NOMO-1 treated with DMSO at 0.1 percent for 48 hours (cell line): ENCODE measurements at regions not wholly inside any gene's neighbourhood (a gene's known extent, or its start where the extent isn't known, plus 50 kb on each side); places are given as distances from the start of the nearest gene placed in this dataset.

Source experiments
- DNase-seq: peaks from one replicate; lab custom pipeline; 2025; ENCODE audit not compliant: unreplicated experiment; lab: John Stamatoyannopoulos, UW

GRCh38 chr11:27604416-27604815, 95.8 kb downstream of the BDNF start:
- DNase-seq, result no peak

- no peak for DNase-seq
Measured at GRCh38 chr11:27603376-27603990, 96.8 kb downstream of the BDNF start.

DNA sequence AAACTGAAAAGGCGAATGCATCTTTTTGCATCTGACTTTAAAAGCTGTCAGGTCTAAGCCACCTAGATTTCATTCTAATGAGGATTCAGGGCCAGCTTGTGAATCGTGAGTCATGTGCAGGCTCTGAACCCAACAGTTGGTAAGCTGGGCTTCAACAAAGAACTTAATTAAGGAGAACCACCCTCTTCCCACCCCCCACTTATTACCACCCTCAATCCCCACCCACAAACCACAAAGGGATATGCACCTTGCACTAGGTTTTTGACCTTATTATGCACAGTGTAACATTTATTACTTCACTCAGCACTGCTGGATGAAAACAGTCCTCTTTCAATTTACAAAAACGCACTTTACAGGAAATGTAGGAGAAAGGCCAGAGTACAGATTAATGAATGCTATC, 94.1 kb upstream of the LIN7C start:
- DNase-seq, result no peak

- no peak for DNase-seq
Measured at GRCh38 chr11:27599217-27599616, 92.6 kb upstream of the LIN7C start.

GRCh38 chr11:27596802-27597201, 90.2 kb upstream of the LIN7C start:
- DNase-seq, result no peak

DNA sequence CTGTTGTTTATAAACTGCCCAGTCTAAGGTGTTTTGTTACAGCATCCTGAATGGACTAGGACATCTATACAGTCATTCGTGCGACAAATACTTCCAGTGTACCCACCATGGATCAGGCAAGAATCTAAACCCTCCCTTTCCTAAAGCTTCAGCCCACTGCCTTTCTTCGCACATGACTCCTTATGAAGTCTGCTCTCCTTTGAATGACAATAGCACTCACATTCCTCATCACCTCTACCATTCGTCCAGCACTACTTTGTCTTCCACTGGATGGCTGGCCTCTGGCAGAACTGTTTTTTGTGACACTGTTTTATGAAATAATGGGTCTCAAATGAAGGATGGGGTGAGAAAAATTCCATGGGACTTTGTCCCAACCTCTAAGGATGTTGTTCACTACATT, 89.8 kb upstream of the LIN7C start:
- DNase-seq, result no peak

- DNase-seq, result no peak
Measured at GRCh38 chr11:27592098-27592780, 85.7 kb upstream of the LIN7C start.

DNA sequence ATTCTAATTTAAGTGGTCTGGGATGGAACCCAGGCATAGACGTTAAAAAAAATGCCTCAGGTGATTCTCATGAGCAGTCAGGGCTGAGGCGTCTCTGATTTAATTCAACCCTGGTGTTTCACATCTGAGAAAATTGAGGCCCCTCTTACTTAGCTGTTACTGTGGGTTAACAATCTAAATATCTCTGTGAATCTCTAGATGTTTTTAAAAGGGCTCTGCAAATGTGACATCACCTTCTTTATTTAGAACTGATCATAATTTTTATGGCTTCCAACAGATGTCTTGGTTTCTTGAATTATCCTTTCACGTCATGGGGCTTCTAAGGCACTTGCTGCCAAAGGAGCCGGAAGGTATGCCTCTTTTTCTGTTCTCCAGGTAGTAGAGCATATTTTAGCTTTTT, 76.1 kb upstream of the LIN7C start:
- DNase-seq, result no peak

DNA sequence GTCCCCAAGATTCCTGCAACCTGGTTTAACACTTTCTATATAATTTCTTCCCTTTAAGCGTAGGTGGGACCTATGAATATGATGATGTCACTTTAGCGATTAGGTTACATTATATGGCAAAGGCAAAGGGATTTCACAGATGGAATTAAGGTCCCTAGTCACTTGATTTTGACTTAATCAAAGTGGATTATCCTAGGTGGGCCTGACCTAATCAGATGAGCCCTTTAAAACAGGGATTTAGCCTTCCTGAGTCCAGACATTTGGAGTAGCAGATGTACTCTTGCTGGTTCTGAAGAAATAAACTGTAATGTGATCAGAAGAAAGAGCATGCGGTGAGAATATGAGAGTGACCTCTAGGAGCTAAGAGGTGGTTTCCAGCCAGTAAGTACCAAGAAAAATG, 67.8 kb upstream of the LIN7C start:
- DNase-seq, result no peak

DNA sequence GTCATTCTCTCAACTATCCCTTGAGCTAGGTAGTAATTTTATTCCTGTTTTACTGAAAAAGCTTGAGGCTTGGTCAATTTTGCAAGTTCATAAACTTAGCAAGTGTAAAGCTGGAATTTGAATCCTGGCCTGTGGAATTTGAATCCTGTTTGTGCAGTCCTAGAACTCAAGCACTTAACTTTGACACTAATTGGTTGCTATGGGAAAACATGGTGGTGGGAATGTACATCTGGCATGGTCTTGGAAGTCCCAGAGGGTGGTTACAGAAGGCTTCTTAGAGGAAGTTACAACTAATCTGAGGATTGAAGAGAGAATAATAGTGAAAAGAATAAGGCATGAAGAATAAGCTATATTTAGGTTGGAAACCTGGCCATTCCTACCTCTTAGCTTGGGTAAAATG, 66.5 kb upstream of the LIN7C start:
- no peak for DNase-seq

- no peak for DNase-seq
Measured at GRCh38 chr11:27571154-27571810, 64.7 kb upstream of the LIN7C start.

DNA sequence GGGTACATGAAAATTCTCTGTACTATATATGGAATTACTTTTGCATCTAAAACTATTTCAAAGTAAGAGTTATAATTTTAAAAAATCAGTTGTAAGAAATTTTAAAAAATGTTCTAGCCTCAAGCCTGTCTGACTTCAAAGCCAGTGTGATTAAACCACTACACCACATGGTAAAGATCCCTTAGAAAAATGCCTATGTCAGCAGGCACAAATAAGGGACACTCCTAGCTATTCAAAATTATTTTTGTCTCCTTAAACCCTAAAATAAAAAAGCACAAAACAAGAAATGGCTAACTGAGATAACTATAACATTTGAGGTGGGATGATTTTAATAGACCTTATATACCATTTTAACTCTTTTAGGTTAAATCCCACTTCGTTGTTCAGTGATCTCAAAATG, 64.0 kb upstream of the LIN7C start:
- DNase-seq, result no peak

GRCh38 chr11:27563641-27564040, 57.1 kb upstream of the LIN7C start:
- no peak for DNase-seq

- DNase-seq, result no peak
Measured at GRCh38 chr11:27563201-27563600, 56.6 kb upstream of the LIN7C start.

DNA sequence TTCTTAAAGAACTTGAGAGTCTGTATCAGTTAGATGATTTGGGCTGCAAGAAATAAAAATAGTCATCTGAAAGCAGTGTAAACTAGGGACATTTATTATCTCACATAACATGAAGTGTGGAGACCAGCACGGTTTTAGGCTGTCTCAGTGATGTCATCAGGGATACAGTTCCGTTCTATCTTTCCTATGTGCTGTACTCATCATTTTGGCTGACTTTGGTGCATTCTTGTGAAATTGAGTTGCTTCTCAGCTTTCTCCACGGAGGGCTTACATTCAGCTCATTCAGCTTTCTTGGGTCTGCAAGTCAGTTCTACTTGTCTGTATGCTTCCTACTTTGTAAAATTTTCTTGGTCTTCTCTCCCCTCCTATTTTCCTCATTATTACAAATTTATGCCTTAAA, 51.8 kb upstream of the LIN7C start:
- no peak for DNase-seq

GRCh38 chr11:27557226-27557625, 50.7 kb upstream of the LIN7C start:
- peak; percentile 24 for DNase-seq
